ENCODE measurements at regions not wholly inside any gene's neighbourhood (a gene's known extent, or its start where the extent isn't known, plus 50 kb on each side); places are given as distances from the start of the nearest gene placed in this dataset.

GRCh38 chr13:40316301-40316700 is 350.1 kb downstream of the FOXO1 start:
- DNase-seq = no peak
- H3K27me3 Mint-ChIP-seq (ENCODE audit: unreplicated experiment) = no peaks in the 10 kb centered on the region
- H3K4me3 Mint-ChIP-seq (ENCODE audit: low read depth, unreplicated experiment) = no peak overlapping the region
- intact Hi-C loops (cut with micrococcal nuclease; ENCODE audit: unreplicated experiment) = no loop called here
- peaks cover 3% of the 10 kb centered on the region for H3K9me3 Mint-ChIP-seq (ENCODE audit: low read depth, unreplicated experiment)
- no peaks in the 10 kb centered on the region for H3K36me3 Mint-ChIP-seq (ENCODE audit: insufficient read depth, unreplicated experiment)
- BruUV-seq (replicated peaks) = no TSS peak
- CTCF ChIA-PET = no interaction called here
- H3K27ac Mint-ChIP-seq (ENCODE audit: unreplicated experiment) = no peak overlapping the region
- H3K4me1 Mint-ChIP-seq (ENCODE audit: low read depth, unreplicated experiment) = peaks cover 11% of the 10 kb centered on the region
- no peak for TF ChIP-seq CTCF (IDR thresholded peaks at IDR 0.05; ENCODE audit: unreplicated experiment)

GRCh38 chr13:40317980-40318327 is 348.5 kb downstream of the FOXO1 start:
- H3K27me3 Mint-ChIP-seq (ENCODE audit: unreplicated experiment) = no peaks in the 10 kb centered on the region
- peaks cover 3% of the 10 kb centered on the region for H3K9me3 Mint-ChIP-seq (ENCODE audit: low read depth, unreplicated experiment)
- peaks cover 11% of the 10 kb centered on the region for H3K4me1 Mint-ChIP-seq (ENCODE audit: low read depth, unreplicated experiment)
- no peak overlapping the region for H3K27ac Mint-ChIP-seq (ENCODE audit: unreplicated experiment)
- no peak overlapping the region for H3K4me3 Mint-ChIP-seq (ENCODE audit: low read depth, unreplicated experiment)
- no TSS peak for BruUV-seq (replicated peaks)
- CTCF ChIA-PET = no interaction called here
- H3K36me3 Mint-ChIP-seq (ENCODE audit: insufficient read depth, unreplicated experiment) = no peaks in the 10 kb centered on the region
- DNase-seq = no peak
- intact Hi-C loops (cut with micrococcal nuclease; ENCODE audit: unreplicated experiment) = no loop called here
- TF ChIP-seq CTCF (IDR thresholded peaks at IDR 0.05; ENCODE audit: unreplicated experiment) = no peak

GRCh38 chr13:40318366-40318765 is 348.1 kb downstream of the FOXO1 start:
- intact Hi-C loops (cut with micrococcal nuclease; ENCODE audit: unreplicated experiment) = no loop called here
- CTCF ChIA-PET = no interaction called here

GRCh38 chr13:40319699-40320579 is 346.5 kb downstream of the FOXO1 start:
- CTCF ChIA-PET = no interaction called here
- no TSS peak for BruUV-seq (replicated peaks)
- H3K4me1 Mint-ChIP-seq (ENCODE audit: low read depth, unreplicated experiment) = peaks cover 11% of the 10 kb centered on the region
- H3K4me3 Mint-ChIP-seq (ENCODE audit: low read depth, unreplicated experiment) = no peak overlapping the region
- no peak for DNase-seq
- H3K9me3 Mint-ChIP-seq (ENCODE audit: low read depth, unreplicated experiment) = peaks cover 3% of the 10 kb centered on the region
- intact Hi-C loops (cut with micrococcal nuclease; ENCODE audit: unreplicated experiment) = no loop called here
- H3K27ac Mint-ChIP-seq (ENCODE audit: unreplicated experiment) = peak overlapping the region; percentile 6
- no peaks in the 10 kb centered on the region for H3K36me3 Mint-ChIP-seq (ENCODE audit: insufficient read depth, unreplicated experiment)
- no peak for TF ChIP-seq CTCF (IDR thresholded peaks at IDR 0.05; ENCODE audit: unreplicated experiment)
- H3K27me3 Mint-ChIP-seq (ENCODE audit: unreplicated experiment) = no peaks in the 10 kb centered on the region

More at GRCh38 chr13:40318366-40318765, 348.1 kb downstream of the FOXO1 start:
- peaks cover 11% of the 10 kb centered on the region for H3K4me1 Mint-ChIP-seq (ENCODE audit: low read depth, unreplicated experiment)
- no peaks in the 10 kb centered on the region for H3K36me3 Mint-ChIP-seq (ENCODE audit: insufficient read depth, unreplicated experiment)
- BruUV-seq (replicated peaks) = no TSS peak
- TF ChIP-seq CTCF (IDR thresholded peaks at IDR 0.05; ENCODE audit: unreplicated experiment) = no peak
- H3K9me3 Mint-ChIP-seq (ENCODE audit: low read depth, unreplicated experiment) = peaks cover 3% of the 10 kb centered on the region
- no peak overlapping the region for H3K4me3 Mint-ChIP-seq (ENCODE audit: low read depth, unreplicated experiment)
- no peaks in the 10 kb centered on the region for H3K27me3 Mint-ChIP-seq (ENCODE audit: unreplicated experiment)
- no peak overlapping the region for H3K27ac Mint-ChIP-seq (ENCODE audit: unreplicated experiment)
- peak; percentile 3 for DNase-seq

Data from Calu3 (cell line).